ENCODE measurements at regions not wholly inside any gene's neighbourhood (a gene's known extent, or its start where the extent isn't known, plus 50 kb on each side); places are given as distances from the start of the nearest gene placed in this dataset.
"Not testable (repeated sequence)": the region's sequence is repeated elsewhere in the genome, so short reads cannot be mapped to it uniquely, and the experiment has no call there.

GRCh38 chr7:68409851-68410250 lies 1188.4 kb upstream of the AUTS2 start:
- Histone ChIP-seq H3K4me3 (no peak overlapping the region), H3K27me3 (peaks cover 0 to 7% (median 0%) of the 10 kb centered on the region in 9 donors), H3K36me3 (no peaks in the 10 kb centered on the region), H3K27ac (no peak overlapping the region), H3K4me1 (no peaks in the 10 kb centered on the region), H3K9me3 (no peaks in the 10 kb centered on the region)
- TF ChIP-seq CTCF (IDR thresholded peaks at IDR 0.05) (no peak), POLR2A (IDR thresholded peaks at IDR 0.05) (no peak)
- DNase-seq (no peak), ATAC-seq (no peak)
- intact Hi-C loops (cut with DNase I), result no loop called here

GRCh38 chr7:68410693-68411092 lies 1187.6 kb upstream of the AUTS2 start:
- WGBS, 4 donors, result 87 to 94% (median 92%) methylated on average over 11 of the region's 11 CpGs
- H3K9me3 ChIP-seq; H3K4me3 ChIP-seq; H3K4me1 ChIP-seq; intact Hi-C loops (cut with DNase I); H3K27me3 ChIP-seq; H3K27ac ChIP-seq; H3K36me3 ChIP-seq; DNase-seq; ATAC-seq: not testable (repeated sequence)

GRCh38 chr7:68411742-68412141 lies 1186.5 kb upstream of the AUTS2 start:
- H3K27me3 ChIP-seq, result peaks cover 0 to 7% (median 0%) of the 10 kb centered on the region in 9 donors
- no peaks in the 10 kb centered on the region for H3K4me1 ChIP-seq
- H3K4me3 ChIP-seq, result no peak overlapping the region
- DNase-seq (no peak), ATAC-seq (no peak)
- H3K27ac ChIP-seq, result no peak overlapping the region
- TF ChIP-seq CTCF (IDR thresholded peaks at IDR 0.05) (no peak), POLR2A (IDR thresholded peaks at IDR 0.05) (no peak)
- WGBS, 4 donors, result 71 to 84% (median 78%) methylated on average over 5 to 6 of the region's 6 CpGs
- no peaks in the 10 kb centered on the region for H3K9me3 ChIP-seq
- intact Hi-C loops (cut with DNase I), result no loop called here
- no peaks in the 10 kb centered on the region for H3K36me3 ChIP-seq

GRCh38 chr7:68414631-68415425 lies 1183.4 kb upstream of the AUTS2 start:
- DNase-seq, result no peak
- TF ChIP-seq CTCF (IDR thresholded peaks at IDR 0.05), result no peak
- no peak for TF ChIP-seq POLR2A (IDR thresholded peaks at IDR 0.05)
- no peaks in the 10 kb centered on the region for H3K36me3 ChIP-seq
- peaks cover 0 to 7% (median 0%) of the 10 kb centered on the region in 9 donors for H3K27me3 ChIP-seq
- no peak for ATAC-seq
- no peaks in the 10 kb centered on the region for H3K4me1 ChIP-seq
- 77 to 91% (median 85%) methylated on average over 2 of the region's 2 CpGs for WGBS, 4 donors
- intact Hi-C loops (cut with DNase I), result no loop called here
- H3K27ac ChIP-seq, result no peak overlapping the region
- peaks cover 0 to 6% (median 0%) of the 10 kb centered on the region in 12 donors for H3K9me3 ChIP-seq
- H3K4me3 ChIP-seq, result no peak overlapping the region

GRCh38 chr7:68417002-68417401 lies 1181.3 kb upstream of the AUTS2 start:
- peaks cover 0 to 6% (median 0%) of the 10 kb centered on the region in 12 donors for H3K9me3 ChIP-seq
- WGBS, 4 donors, result 86 to 94% (median 90%) methylated on average over 2 of the region's 2 CpGs
- DNase-seq (no peak), ATAC-seq (no peak)
- no peaks in the 10 kb centered on the region for H3K36me3 ChIP-seq
- H3K27me3 ChIP-seq, result peaks cover 0 to 7% (median 0%) of the 10 kb centered on the region in 9 donors
- H3K4me1 ChIP-seq, result peaks cover 0 to 4% (median 0%) of the 10 kb centered on the region in 12 donors
- intact Hi-C loops (cut with DNase I), result no loop called here
- H3K27ac ChIP-seq, result no peak overlapping the region
- H3K4me3 ChIP-seq, result no peak overlapping the region
- no peak for TF ChIP-seq CTCF (IDR thresholded peaks at IDR 0.05)
- TF ChIP-seq POLR2A (IDR thresholded peaks at IDR 0.05), result no peak
